ENCODE measurements at regions not wholly inside any gene's neighbourhood (a gene's known extent, or its start where the extent isn't known, plus 50 kb on each side); places are given as distances from the start of the nearest gene placed in this dataset.

DNA sequence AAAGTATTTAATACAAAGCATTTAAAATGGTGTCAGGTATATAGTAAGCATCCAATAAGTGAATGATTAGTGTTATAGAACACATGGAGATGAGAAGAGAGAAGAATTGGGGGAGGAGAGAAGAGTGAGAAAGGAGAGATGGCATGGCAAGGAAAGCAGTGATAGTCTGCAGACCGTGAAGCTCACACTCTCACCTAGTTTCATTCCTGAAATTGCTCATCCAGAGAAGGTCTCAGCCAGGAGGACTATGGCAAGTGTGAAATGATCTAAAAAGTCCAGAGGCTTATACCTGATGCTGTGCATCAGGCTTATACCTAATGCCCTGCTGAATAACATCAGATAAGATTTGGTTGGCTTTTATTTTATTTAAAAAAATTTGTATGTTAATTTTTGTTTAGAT lies 351.6 kb upstream of the KLF12 start:
- TF ChIP-seq ZNF777 (CRISPR knock-in tag; IDR thresholded peaks at IDR 0.05), result no peak
- TF ChIP-seq, protein P1, sequence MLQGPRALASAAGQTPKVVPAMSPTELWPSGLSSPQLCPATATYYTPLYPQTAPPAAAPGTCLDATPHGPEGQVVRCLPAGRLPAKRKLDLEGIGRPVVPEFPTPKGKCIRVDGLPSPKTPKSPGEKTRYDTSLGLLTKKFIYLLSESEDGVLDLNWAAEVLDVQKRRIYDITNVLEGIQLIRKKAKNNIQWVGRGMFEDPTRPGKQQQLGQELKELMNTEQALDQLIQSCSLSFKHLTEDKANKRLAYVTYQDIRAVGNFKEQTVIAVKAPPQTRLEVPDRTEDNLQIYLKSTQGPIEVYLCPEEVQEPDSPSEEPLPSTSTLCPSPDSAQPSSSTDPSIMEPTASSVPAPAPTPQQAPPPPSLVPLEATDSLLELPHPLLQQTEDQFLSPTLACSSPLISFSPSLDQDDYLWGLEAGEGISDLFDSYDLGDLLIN (CRISPR knock-in tag; IDR thresholded peaks at IDR 0.05; ENCODE audit: borderline replicate concordance), result no peak
- no peak for TF ChIP-seq ZNF703 (CRISPR knock-in tag; IDR thresholded peaks at IDR 0.05; ENCODE audit: borderline replicate concordance)
- TF ChIP-seq KDM5B (CRISPR knock-in tag; IDR thresholded peaks at IDR 0.05; ENCODE audit: borderline replicate concordance), result no peak
- in situ Hi-C loops (cut with HindIII; ENCODE audit: extremely low pct_ligation_motif_present, low pct_unique_long_range_greater_than_20kb), result no loop called here
- intact Hi-C loops (cut with micrococcal nuclease; ENCODE audit: unreplicated experiment), result no loop called here
- BruUV-seq (replicated peaks), result no TSS peak
- 5% methylated on average over 1 of the region's 1 CpG for WGBS (ENCODE audit: low lambda C conversion rate)
- H3K4me3 ChIP-seq (replicated peaks in 1 of 3; ENCODE audit: insufficient read depth in 1 of 3, low read depth in 2 of 3, low read length in 3 of 3), result no peak overlapping the region
- no peaks in the 10 kb centered on the region; a peak in 1 of 5 replicates for H3K27me3 ChIP-seq (ENCODE audit: control insufficient read depth in 1 of 2, insufficient read depth in 2 of 2, low read length in 2 of 2)
- ChIA-PET CTCF (ENCODE audit: low intra/inter-chr PET ratio, low total read pairs) (no interaction called here), POLR2A (no interaction called here)
- H3K79me2 ChIP-seq (ENCODE audit: insufficient read depth, low read length), result no peaks in the 10 kb centered on the region
- ATAC-seq (no peak), FAIRE-seq (no peak), DNase-seq (ENCODE audit: low spot score) (no peak)
- no peak overlapping the region for H3K4me2 ChIP-seq (ENCODE audit: low read depth, low read length)
- no peaks in the 10 kb centered on the region for H3K4me1 ChIP-seq (ENCODE audit: insufficient read depth, low read length)
- no peak overlapping the region for H3K27ac ChIP-seq (ENCODE audit: extremely low read length, insufficient read depth, low read length)
- H3K9ac ChIP-seq (ENCODE audit: insufficient read depth, low read depth, low read length), result no peak overlapping the region
- H3K36me3 ChIP-seq (replicated peaks in 1 of 2; ENCODE audit: control insufficient read depth in 1 of 2, insufficient read depth in 2 of 2, low read length in 2 of 2), result no peaks in the 10 kb centered on the region
- no peaks in the 10 kb centered on the region for H3K9me3 ChIP-seq (ENCODE audit: low read length)
- H4K20me1 ChIP-seq (ENCODE audit: insufficient read depth, low read length), result no peaks in the 10 kb centered on the region
- no peak overlapping the region for H2AFZ ChIP-seq (ENCODE audit: low read length)

DNA sequence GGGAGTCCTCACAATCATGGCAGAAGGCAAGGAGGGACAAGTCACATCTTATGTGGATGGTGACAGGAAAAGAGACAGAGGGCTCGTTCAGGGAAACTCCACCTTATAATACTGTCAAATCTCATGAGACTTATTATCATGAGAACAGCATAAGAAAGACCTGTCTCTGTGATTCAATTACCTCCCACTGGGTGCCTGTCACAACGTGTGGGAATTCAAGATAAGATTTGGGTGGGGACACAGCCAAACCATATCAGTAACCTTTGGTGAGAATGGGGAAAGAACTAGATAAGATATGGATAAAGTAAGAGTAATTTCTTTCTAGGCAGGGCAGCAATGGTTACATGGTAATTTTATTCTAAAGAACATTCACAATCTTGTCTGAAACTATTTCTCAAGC lies 344.9 kb upstream of the KLF12 start:
- ChIA-PET CTCF (ENCODE audit: low intra/inter-chr PET ratio, low total read pairs) (no interaction called here), POLR2A (no interaction called here)
- Histone ChIP-seq H3K9me3 (ENCODE audit: low read length) (no peaks in the 10 kb centered on the region), H3K79me2 (ENCODE audit: insufficient read depth, low read length) (no peaks in the 10 kb centered on the region), H3K4me2 (ENCODE audit: low read depth, low read length) (no peak overlapping the region), H3K36me3 (replicated peaks in 1 of 2; ENCODE audit: control insufficient read depth in 1 of 2, insufficient read depth in 2 of 2, low read length in 2 of 2) (no peaks in the 10 kb centered on the region), H3K4me1 (ENCODE audit: insufficient read depth, low read length) (no peaks in the 10 kb centered on the region), H3K27ac (ENCODE audit: extremely low read length, insufficient read depth, low read length) (no peak overlapping the region), H2AFZ (ENCODE audit: low read length) (no peak overlapping the region), H3K9ac (ENCODE audit: insufficient read depth, low read depth, low read length) (no peak overlapping the region), H4K20me1 (ENCODE audit: insufficient read depth, low read length) (no peaks in the 10 kb centered on the region), H3K27me3 (ENCODE audit: control insufficient read depth in 1 of 2, insufficient read depth in 2 of 2, low read length in 2 of 2) (no peaks in the 10 kb centered on the region; a peak in 1 of 5 replicates), H3K4me3 (replicated peaks in 1 of 3; ENCODE audit: insufficient read depth in 1 of 3, low read depth in 2 of 3, low read length in 3 of 3) (no peak overlapping the region)
- no peak for ATAC-seq
- in situ Hi-C loops (cut with HindIII; ENCODE audit: extremely low pct_ligation_motif_present, low pct_unique_long_range_greater_than_20kb) (no loop called here), intact Hi-C loops (cut with micrococcal nuclease; ENCODE audit: unreplicated experiment) (no loop called here)
- BruUV-seq (replicated peaks), result no TSS peak
- WGBS (ENCODE audit: low lambda C conversion rate), result 5% methylated on average over 2 of the region's 2 CpGs
- no peak for FAIRE-seq
- no peak for TF ChIP-seq THYN1 (CRISPR knock-in tag; IDR thresholded peaks at IDR 0.05; ENCODE audit: borderline replicate concordance, low read depth)
- no peak for TF ChIP-seq THAP11 (CRISPR knock-in tag; IDR thresholded peaks at IDR 0.05)
- TF ChIP-seq HMG20A (CRISPR knock-in tag; IDR thresholded peaks at IDR 0.05; ENCODE audit: borderline replicate concordance), result no peak
- TF ChIP-seq FOXJ3 (CRISPR knock-in tag; IDR thresholded peaks at IDR 0.05; ENCODE audit: borderline replicate concordance), result no peak
- no peak for TF ChIP-seq NCOA2 (CRISPR knock-in tag; IDR thresholded peaks at IDR 0.05)
- TF ChIP-seq, protein P2, sequence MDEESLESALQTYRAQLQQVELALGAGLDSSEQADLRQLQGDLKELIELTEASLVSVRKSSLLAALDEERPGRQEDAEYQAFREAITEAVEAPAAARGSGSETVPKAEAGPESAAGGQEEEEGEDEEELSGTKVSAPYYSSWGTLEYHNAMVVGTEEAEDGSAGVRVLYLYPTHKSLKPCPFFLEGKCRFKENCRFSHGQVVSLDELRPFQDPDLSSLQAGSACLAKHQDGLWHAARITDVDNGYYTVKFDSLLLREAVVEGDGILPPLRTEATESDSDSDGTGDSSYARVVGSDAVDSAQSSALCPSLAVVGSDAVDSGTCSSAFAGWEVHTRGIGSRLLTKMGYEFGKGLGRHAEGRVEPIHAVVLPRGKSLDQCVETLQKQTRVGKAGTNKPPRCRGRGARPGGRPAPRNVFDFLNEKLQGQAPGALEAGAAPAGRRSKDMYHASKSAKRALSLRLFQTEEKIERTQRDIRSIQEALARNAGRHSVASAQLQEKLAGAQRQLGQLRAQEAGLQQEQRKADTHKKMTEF (CRISPR knock-in tag; IDR thresholded peaks at IDR 0.05), result no peak
- TF ChIP-seq YEATS4 (CRISPR knock-in tag; IDR thresholded peaks at IDR 0.05; ENCODE audit: borderline replicate concordance), result no peak
- TF ChIP-seq MED13 (CRISPR knock-in tag; IDR thresholded peaks at IDR 0.05), result no peak
- no peak for TF ChIP-seq PHF8 (CRISPR knock-in tag; IDR thresholded peaks at IDR 0.05)
- TF ChIP-seq ZNF432 (CRISPR knock-in tag; IDR thresholded peaks at IDR 0.05; ENCODE audit: borderline replicate concordance), result no peak
- TF ChIP-seq GABPB1 (CRISPR knock-in tag; IDR thresholded peaks at IDR 0.05), result no peak
- TF ChIP-seq ZNF792 (CRISPR knock-in tag; IDR thresholded peaks at IDR 0.05), result no peak
- DNase-seq (ENCODE audit: low spot score), result no peak
